IPS-15b (cell line): ENCODE measurements at regions not wholly inside any gene's neighbourhood (a gene's known extent, or its start where the extent isn't known, plus 50 kb on each side); places are given as distances from the start of the nearest gene placed in this dataset.
A peak's percentile ranks its signal among the peaks of the same experiment; 100 is the strongest.

Experiments used
- H3K27me3 ChIP-seq: one replicate; pipeline ENCODE4 v1.6.1; 2013; ENCODE audit warnings: low read length; ENCODE audit not compliant: control insufficient read depth, insufficient read depth
- H3K36me3 ChIP-seq: one replicate; pipeline ENCODE4 v1.6.1; 2013; ENCODE audit warnings: low read length; ENCODE audit not compliant: control insufficient read depth, insufficient read depth
- H3K4me1 ChIP-seq: one replicate; pipeline ENCODE4 v1.6.1; 2013; ENCODE audit warnings: mild to moderate bottlenecking, low read length; ENCODE audit not compliant: control insufficient read depth, insufficient read depth
- H3K4me3 ChIP-seq: one replicate; pipeline ENCODE4 v1.5.1; 2013; ENCODE audit warnings: low read depth, low read length
- H3K9ac ChIP-seq: one replicate; pipeline ENCODE4 v1.6.1; 2013; ENCODE audit warnings: low read depth, mild to moderate bottlenecking, low read length
- H3K9me3 ChIP-seq: one replicate; pipeline ENCODE4 v1.6.1; 2013; ENCODE audit warnings: mild to moderate bottlenecking, low read length; ENCODE audit not compliant: control insufficient read depth, insufficient read depth

GRCh38 chr9:84136119-84136868, 155.7 kb downstream of the RMI1 start:
- Histone ChIP-seq H3K4me3 (no peak overlapping the region), H3K9ac (no peak overlapping the region), H3K36me3 (no peaks in the 10 kb centered on the region), H3K27me3 (peaks cover 30% of the 10 kb centered on the region), H3K4me1 (no peaks in the 10 kb centered on the region), H3K9me3 (no peaks in the 10 kb centered on the region)

- H3K36me3 ChIP-seq, result no peaks in the 10 kb centered on the region
- peaks cover 42% of the 10 kb centered on the region for H3K27me3 ChIP-seq
- peaks cover 3% of the 10 kb centered on the region for H3K4me1 ChIP-seq
- no peak overlapping the region for H3K4me3 ChIP-seq
- H3K9me3 ChIP-seq, result no peaks in the 10 kb centered on the region
- no peak overlapping the region for H3K9ac ChIP-seq
Observed at GRCh38 chr9:84137968-84138367, 157.4 kb downstream of the RMI1 start.

- Histone ChIP-seq H3K9ac (no peak overlapping the region), H3K36me3 (no peaks in the 10 kb centered on the region), H3K27me3 (peaks cover 44% of the 10 kb centered on the region), H3K9me3 (no peaks in the 10 kb centered on the region), H3K4me3 (no peak overlapping the region), H3K4me1 (peaks cover 3% of the 10 kb centered on the region)
Observed at GRCh38 chr9:84138541-84138940, 157.9 kb downstream of the RMI1 start.

GRCh38 chr9:84139296-84140070, 158.9 kb downstream of the RMI1 start:
- Histone ChIP-seq H3K27me3 (peaks cover 47% of the 10 kb centered on the region), H3K9me3 (no peaks in the 10 kb centered on the region), H3K9ac (no peak overlapping the region), H3K4me1 (peaks cover 3% of the 10 kb centered on the region), H3K4me3 (no peak overlapping the region), H3K36me3 (no peaks in the 10 kb centered on the region)

- peaks cover 47% of the 10 kb centered on the region for H3K27me3 ChIP-seq
- H3K36me3 ChIP-seq, result no peaks in the 10 kb centered on the region
- H3K9me3 ChIP-seq, result no peaks in the 10 kb centered on the region
- H3K4me3 ChIP-seq, result peak overlapping the region; percentile 55
- H3K9ac ChIP-seq, result no peak overlapping the region
- H3K4me1 ChIP-seq, result peaks cover 3% of the 10 kb centered on the region
Observed at GRCh38 chr9:84140535-84141101, 160.0 kb downstream of the RMI1 start.

- Histone ChIP-seq H3K36me3 (no peaks in the 10 kb centered on the region), H3K27me3 (peaks cover 47% of the 10 kb centered on the region), H3K4me3 (no peak overlapping the region), H3K4me1 (peaks cover 3% of the 10 kb centered on the region), H3K9ac (no peak overlapping the region), H3K9me3 (no peaks in the 10 kb centered on the region)
Observed at GRCh38 chr9:84141741-84142370, 161.3 kb downstream of the RMI1 start.

GRCh38 chr9:84145031-84145430, 164.4 kb downstream of the RMI1 start:
- peaks cover 5% of the 10 kb centered on the region for H3K4me1 ChIP-seq
- H3K4me3 ChIP-seq, result no peak overlapping the region
- peaks cover 47% of the 10 kb centered on the region for H3K27me3 ChIP-seq
- no peaks in the 10 kb centered on the region for H3K9me3 ChIP-seq
- H3K9ac ChIP-seq, result no peak overlapping the region
- no peaks in the 10 kb centered on the region for H3K36me3 ChIP-seq

GRCh38 chr9:84145780-84146179, 165.2 kb downstream of the RMI1 start:
- Histone ChIP-seq H3K36me3 (no peaks in the 10 kb centered on the region), H3K9me3 (no peaks in the 10 kb centered on the region), H3K9ac (no peak overlapping the region), H3K27me3 (peaks cover 47% of the 10 kb centered on the region), H3K4me1 (peaks cover 7% of the 10 kb centered on the region), H3K4me3 (no peak overlapping the region)

- H3K36me3 ChIP-seq, result no peaks in the 10 kb centered on the region
- peaks cover 9% of the 10 kb centered on the region for H3K4me1 ChIP-seq
- H3K4me3 ChIP-seq, result no peak overlapping the region
- no peaks in the 10 kb centered on the region for H3K9me3 ChIP-seq
- H3K9ac ChIP-seq, result no peak overlapping the region
- H3K27me3 ChIP-seq, result peaks cover 47% of the 10 kb centered on the region
Observed at GRCh38 chr9:84146893-84147710, 166.5 kb downstream of the RMI1 start.

- Histone ChIP-seq H3K9me3 (no peaks in the 10 kb centered on the region), H3K4me3 (no peak overlapping the region), H3K36me3 (no peaks in the 10 kb centered on the region), H3K9ac (no peak overlapping the region), H3K4me1 (peaks cover 9% of the 10 kb centered on the region), H3K27me3 (peaks cover 75% of the 10 kb centered on the region)
Observed at GRCh38 chr9:84151236-84151635, 170.6 kb downstream of the RMI1 start.

GRCh38 chr9:84151640-84152039, 171.0 kb downstream of the RMI1 start:
- peaks cover 75% of the 10 kb centered on the region for H3K27me3 ChIP-seq
- no peak overlapping the region for H3K9ac ChIP-seq

More at GRCh38 chr9:84151640-84152039, 171.0 kb downstream of the RMI1 start:
- Histone ChIP-seq H3K4me3 (no peak overlapping the region), H3K9me3 (no peaks in the 10 kb centered on the region), H3K36me3 (no peaks in the 10 kb centered on the region), H3K4me1 (peaks cover 9% of the 10 kb centered on the region)
